Colonic mucosa (tissue), 4 donors: ENCODE measurements at regions not wholly inside any gene's neighbourhood (a gene's known extent, or its start where the extent isn't known, plus 50 kb on each side); places are given as distances from the start of the nearest gene placed in this dataset.
"Not testable (repeated sequence)": the region's sequence is repeated elsewhere in the genome, so short reads cannot be mapped to it uniquely, and the experiment has no call there.

Source experiments
- DNase-seq: peaks from one replicate; pipeline ENCODE4 v3.0.0-alpha.2; 2020
- H3K27ac ChIP-seq: fragments of 200-600 bp; one replicate; pipeline ENCODE4 v1.8.0; 2021
- H3K27me3 ChIP-seq: fragments of 200-600 bp; one replicate; pipeline ENCODE4 v1.8.0; 2021
- H3K36me3 ChIP-seq: fragments of 200-600 bp; one replicate; pipeline ENCODE4 v1.8.0; 2021
- H3K4me1 ChIP-seq: fragments of 200-600 bp; one replicate; pipeline ENCODE4 v1.8.0; 2021; ENCODE audit warnings: mild to moderate bottlenecking
- H3K4me3 ChIP-seq: fragments of 200-600 bp; one replicate; pipeline ENCODE4 v1.8.0; 2021
- H3K9ac ChIP-seq, 2 donors: one replicate each; pipeline ENCODE4 v1.7.0; 2013; ENCODE audit warnings: control low read depth in 2 of 2, low read depth in 2 of 2, low read length in 2 of 2
- H3K9me3 ChIP-seq: fragments of 200-600 bp; one replicate; pipeline ENCODE4 v1.8.0; 2021
- intact Hi-C: fragments of 100-400 bp; cut with DNase I; formaldehyde crosslinking; loops from one replicate; pipeline ENCODE4 v1.14.1; 2022
- TF ChIP-seq, protein P1 (sequence below): fragments of 200-600 bp; IDR thresholded peaks from one replicate; pipeline ENCODE4 v1.8.0; 2022; ENCODE audit warnings: antibody characterized with exemption, mild to moderate bottlenecking
- donor health status: healthy.
- donor health status: DM: no; HTN: no; CAD: no.
- donor health status: DM: no; HTN: no; CAD: no.

DNA sequence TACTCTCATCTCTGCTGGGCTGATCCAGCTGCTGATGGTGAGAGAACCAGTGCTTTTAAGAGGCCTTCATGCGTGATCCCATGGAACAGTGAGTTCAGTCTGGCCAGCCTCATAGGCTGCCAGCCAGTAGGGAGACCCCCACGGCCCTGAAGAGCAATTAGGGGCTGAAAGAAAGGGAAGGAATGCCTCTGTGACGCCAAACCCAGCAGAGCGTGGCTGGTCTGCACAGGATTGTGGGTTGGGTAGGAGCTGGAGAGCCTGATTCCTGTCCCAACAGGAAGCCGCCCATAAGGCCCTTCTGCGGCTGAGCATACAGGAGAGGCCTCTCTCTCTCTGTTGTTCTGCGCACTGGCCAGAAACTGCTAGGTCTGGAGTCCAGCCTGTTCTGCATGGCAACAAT is 181.5 kb upstream of the E2F8 start:
- H3K4me1 ChIP-seq, result no peaks in the 10 kb centered on the region
- H3K9ac ChIP-seq, result no peak overlapping the region
- no peaks in the 10 kb centered on the region for H3K27me3 ChIP-seq
- no peaks in the 10 kb centered on the region for H3K36me3 ChIP-seq
- intact Hi-C loops, result no loop called here
- TF ChIP-seq, protein P1, sequence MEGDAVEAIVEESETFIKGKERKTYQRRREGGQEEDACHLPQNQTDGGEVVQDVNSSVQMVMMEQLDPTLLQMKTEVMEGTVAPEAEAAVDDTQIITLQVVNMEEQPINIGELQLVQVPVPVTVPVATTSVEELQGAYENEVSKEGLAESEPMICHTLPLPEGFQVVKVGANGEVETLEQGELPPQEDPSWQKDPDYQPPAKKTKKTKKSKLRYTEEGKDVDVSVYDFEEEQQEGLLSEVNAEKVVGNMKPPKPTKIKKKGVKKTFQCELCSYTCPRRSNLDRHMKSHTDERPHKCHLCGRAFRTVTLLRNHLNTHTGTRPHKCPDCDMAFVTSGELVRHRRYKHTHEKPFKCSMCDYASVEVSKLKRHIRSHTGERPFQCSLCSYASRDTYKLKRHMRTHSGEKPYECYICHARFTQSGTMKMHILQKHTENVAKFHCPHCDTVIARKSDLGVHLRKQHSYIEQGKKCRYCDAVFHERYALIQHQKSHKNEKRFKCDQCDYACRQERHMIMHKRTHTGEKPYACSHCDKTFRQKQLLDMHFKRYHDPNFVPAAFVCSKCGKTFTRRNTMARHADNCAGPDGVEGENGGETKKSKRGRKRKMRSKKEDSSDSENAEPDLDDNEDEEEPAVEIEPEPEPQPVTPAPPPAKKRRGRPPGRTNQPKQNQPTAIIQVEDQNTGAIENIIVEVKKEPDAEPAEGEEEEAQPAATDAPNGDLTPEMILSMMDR, result no peak
- no peaks in the 10 kb centered on the region for H3K9me3 ChIP-seq
- H3K4me3 ChIP-seq, result no peak overlapping the region
- no peak for DNase-seq
- no peak overlapping the region for H3K27ac ChIP-seq

DNA sequence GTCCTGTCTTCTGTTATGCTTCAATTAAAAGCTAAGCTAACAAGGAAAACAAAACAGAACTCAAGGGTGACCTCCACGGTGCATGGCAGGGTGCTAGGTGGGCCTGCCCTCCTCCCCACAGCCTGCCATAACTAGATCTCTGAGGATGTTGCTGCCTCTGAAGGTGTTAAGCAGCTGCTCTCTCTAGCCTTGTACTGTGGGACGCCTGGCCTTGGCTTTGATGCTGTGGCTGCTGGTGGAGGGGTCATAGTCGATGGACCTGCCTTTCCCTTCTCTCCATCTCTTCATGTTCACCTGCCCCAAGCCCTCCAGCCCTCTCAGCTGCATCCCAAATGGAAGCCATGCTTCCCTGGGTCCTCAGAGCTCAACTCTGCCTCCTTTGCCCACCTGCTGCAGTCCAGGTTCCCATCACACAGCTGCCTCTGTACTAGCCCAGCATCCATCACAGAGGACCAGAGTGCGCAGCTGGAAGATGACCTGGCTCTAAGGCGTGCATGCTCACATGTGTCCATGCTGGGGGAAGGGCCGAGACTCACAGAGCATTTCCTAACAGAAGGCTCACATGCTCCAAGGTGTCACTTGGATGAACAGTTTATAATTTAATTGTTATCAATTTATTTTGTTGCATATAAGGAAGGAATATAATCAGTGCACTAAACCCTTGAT is 180.3 kb upstream of the E2F8 start:
- no peak overlapping the region for H3K27ac ChIP-seq
- intact Hi-C loops, result no loop called here

DNA sequence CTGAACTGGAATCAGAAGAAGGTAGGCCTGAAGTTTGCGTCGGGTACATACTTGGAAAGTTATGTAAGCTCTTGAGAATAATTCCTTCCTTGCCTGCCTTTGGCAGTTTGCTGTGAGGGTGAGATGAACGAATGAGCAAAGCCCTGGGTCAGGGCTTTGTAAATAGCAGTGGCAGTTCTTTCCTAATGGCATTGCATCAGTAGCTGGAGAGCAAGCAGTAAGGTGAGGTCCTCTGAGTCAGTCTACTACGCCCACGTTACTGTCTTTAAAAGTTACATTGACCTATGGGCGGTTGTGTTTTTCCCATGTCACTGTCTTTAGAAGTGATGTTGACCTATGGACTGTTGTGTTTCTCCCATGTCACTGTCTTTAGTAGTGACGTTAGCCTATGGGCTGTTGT is 179.1 kb upstream of the E2F8 start:
- H3K27ac ChIP-seq, result no peak overlapping the region
- intact Hi-C loops, result no loop called here
- no peak overlapping the region for H3K9ac ChIP-seq
- no peaks in the 10 kb centered on the region for H3K36me3 ChIP-seq
- no peaks in the 10 kb centered on the region for H3K4me1 ChIP-seq
- no peak overlapping the region for H3K4me3 ChIP-seq
- TF ChIP-seq, protein P1, result no peak
- H3K27me3 ChIP-seq, result no peaks in the 10 kb centered on the region
- no peak for DNase-seq
- no peaks in the 10 kb centered on the region for H3K9me3 ChIP-seq

More for the DNA sequence above, 180.3 kb upstream of the E2F8 start:
- Histone ChIP-seq H3K9ac (no peak overlapping the region), H3K9me3 (no peaks in the 10 kb centered on the region), H3K4me3 (no peak overlapping the region), H3K4me1 (no peaks in the 10 kb centered on the region), H3K36me3 (no peaks in the 10 kb centered on the region), H3K27me3 (no peaks in the 10 kb centered on the region)
- TF ChIP-seq, protein P1, result no peak
- DNase-seq, result no peak

DNA sequence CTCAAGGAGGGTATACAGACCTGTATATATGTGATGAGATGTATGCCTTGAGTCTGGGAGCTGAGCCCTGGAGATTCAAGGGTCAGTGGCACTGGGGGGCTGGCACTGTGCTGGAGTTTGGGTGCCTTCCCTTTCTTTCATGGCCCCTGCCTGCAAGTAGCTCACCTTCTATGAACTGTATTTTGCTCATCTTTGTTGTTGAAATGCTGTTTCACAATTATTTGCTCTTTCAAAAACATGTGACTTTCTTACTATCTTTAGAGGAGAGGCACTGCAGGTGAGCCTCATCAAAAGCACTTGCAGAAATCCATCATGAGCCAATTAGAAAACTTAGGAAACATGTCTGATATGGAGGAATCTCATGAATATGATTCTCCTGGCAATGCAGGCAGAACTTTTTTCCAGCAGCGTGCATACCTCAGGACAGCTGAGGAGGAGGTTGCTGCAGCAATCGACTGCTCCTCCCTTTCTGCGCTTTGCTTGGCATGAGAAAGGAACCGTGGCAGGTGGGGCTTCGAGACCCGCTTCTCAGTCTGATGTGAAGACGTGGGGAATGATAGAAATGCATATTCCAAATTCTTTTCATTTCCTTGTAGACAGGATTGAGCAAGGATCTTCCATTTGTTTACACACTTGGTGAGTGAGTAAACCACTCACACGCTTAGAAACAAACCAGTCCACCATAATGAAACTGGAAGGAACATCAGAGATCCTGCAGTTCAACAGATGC is 178.4 kb upstream of the E2F8 start:
- H3K27ac ChIP-seq, result no peak overlapping the region
- TF ChIP-seq, protein P1, result no peak
- H3K4me1 ChIP-seq, result no peaks in the 10 kb centered on the region

DNA sequence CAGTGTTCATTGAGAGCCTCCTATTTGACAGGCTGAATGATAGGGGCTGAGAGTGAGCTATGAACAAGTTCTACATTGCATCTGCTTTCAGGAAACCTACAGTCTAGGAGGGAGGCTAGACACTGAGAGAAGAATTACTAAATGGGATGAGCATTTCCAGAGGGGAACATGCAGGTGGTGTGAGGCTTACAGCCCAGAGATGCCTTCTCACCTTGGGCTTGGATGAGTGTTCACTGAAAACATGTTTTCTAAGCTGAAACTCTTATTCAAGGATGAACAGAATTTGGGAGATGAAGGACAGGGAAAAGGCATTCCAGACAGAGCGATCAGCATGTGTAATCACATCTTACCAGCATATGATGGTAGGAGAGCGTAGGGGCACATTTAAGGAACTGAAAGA is 177.5 kb upstream of the E2F8 start:
- intact Hi-C loops, result no loop called here
- no peaks in the 10 kb centered on the region for H3K4me1 ChIP-seq
- no peak overlapping the region for H3K4me3 ChIP-seq
- DNase-seq, result no peak
- no peak overlapping the region for H3K27ac ChIP-seq
- H3K9me3 ChIP-seq, result no peaks in the 10 kb centered on the region
- TF ChIP-seq, protein P1, result no peak
- H3K9ac ChIP-seq, result no peak overlapping the region
- H3K36me3 ChIP-seq, result no peaks in the 10 kb centered on the region
- H3K27me3 ChIP-seq, result no peaks in the 10 kb centered on the region

More for the DNA sequence above, 178.4 kb upstream of the E2F8 start:
- Histone ChIP-seq H3K9ac (no peak overlapping the region), H3K36me3 (no peaks in the 10 kb centered on the region), H3K9me3 (no peaks in the 10 kb centered on the region), H3K27me3 (no peaks in the 10 kb centered on the region), H3K4me3 (no peak overlapping the region)
- intact Hi-C loops, result no loop called here
- DNase-seq, result no peak

DNA sequence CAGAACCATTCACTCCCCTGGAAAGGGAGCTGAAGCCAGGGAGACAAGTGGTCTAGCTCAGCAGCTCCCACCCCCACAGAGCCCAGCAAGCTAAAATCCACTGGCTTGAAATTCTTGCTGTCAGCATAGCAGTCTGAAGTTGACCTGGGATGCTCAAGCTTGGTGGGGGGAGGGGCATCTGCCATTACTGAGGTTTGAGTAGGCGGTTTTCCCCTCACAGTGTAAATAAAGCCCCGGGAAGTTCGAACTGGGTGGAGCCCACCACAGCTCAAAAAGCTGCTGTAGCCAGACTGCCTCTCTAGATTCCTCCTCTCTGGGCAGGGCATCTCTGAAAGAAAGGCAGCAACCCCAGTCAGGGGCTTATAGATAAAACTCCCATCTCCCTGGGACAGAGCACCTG is 171.3 kb upstream of the E2F8 start:
- H3K4me3 ChIP-seq, DNase-seq, H3K4me1 ChIP-seq, intact Hi-C loops, H3K27me3 ChIP-seq, H3K27ac ChIP-seq, H3K9me3 ChIP-seq, H3K9ac ChIP-seq, H3K36me3 ChIP-seq: not testable (repeated sequence)
